Nephron progenitor cell (in vitro differentiated cells): ENCODE measurements at regions not wholly inside any gene's neighbourhood (a gene's known extent, or its start where the extent isn't known, plus 50 kb on each side); places are given as distances from the start of the nearest gene placed in this dataset.
"Not testable (repeated sequence)": the region's sequence is repeated elsewhere in the genome, so short reads cannot be mapped to it uniquely, and the experiment has no call there.

ENCODE experiments used
- DNase-seq: peaks from one replicate; pipeline ENCODE4 v3.0.0; 2021
- H3K27ac Mint-ChIP-seq: 2 replicates; pipeline ENCODE4 v1.8.0; 2021; ENCODE audit warnings: mild to moderate bottlenecking, moderate library complexity, mixed read lengths
- H3K27me3 Mint-ChIP-seq: 2 replicates; pipeline ENCODE4 v1.8.0; 2021; ENCODE audit warnings: mild to moderate bottlenecking, low read depth, mixed read lengths; ENCODE audit not compliant: poor library complexity
- H3K36me3 Mint-ChIP-seq: 2 replicates; pipeline ENCODE4 v1.8.0; 2021; ENCODE audit warnings: low read depth, mixed read lengths
- H3K4me1 Mint-ChIP-seq: 2 replicates; pipeline ENCODE4 v1.8.0; 2021; ENCODE audit warnings: mixed read lengths
- H3K4me3 Mint-ChIP-seq: 2 replicates; pipeline ENCODE4 v1.8.0; 2021; ENCODE audit warnings: mild to moderate bottlenecking, moderate library complexity, mixed read lengths
- H3K9me3 Mint-ChIP-seq: 2 replicates; pipeline ENCODE4 v1.8.0; 2021; ENCODE audit warnings: mild to moderate bottlenecking, moderate library complexity, mixed read lengths
- CTCF ChIP-seq: fragments of 200-600 bp; sonication (generic); IDR thresholded peaks from 2 replicates; pipeline ENCODE4 v1.5.0; 2021; ENCODE audit warnings: antibody characterized with exemption

- H3K36me3 Mint-ChIP-seq, H3K4me3 Mint-ChIP-seq, H3K9me3 Mint-ChIP-seq, H3K27me3 Mint-ChIP-seq, H3K27ac Mint-ChIP-seq, DNase-seq: not testable (repeated sequence)
- H3K4me1 Mint-ChIP-seq: peaks cover 25% of the 10 kb centered on the region
Measured at GRCh38 chr10:46095943-46096342, 49.9 kb upstream of the MSMB start.

GRCh38 chr10:46096446-46096845 lies 50.4 kb upstream of the MSMB start:
- no peak overlapping the region for H3K27ac Mint-ChIP-seq
- peaks cover 3% of the 10 kb centered on the region for H3K27me3 Mint-ChIP-seq
- H3K4me1 Mint-ChIP-seq: peaks cover 24% of the 10 kb centered on the region
- H3K9me3 Mint-ChIP-seq: no peaks in the 10 kb centered on the region
- no peak for TF ChIP-seq CTCF
- H3K36me3 Mint-ChIP-seq: no peaks in the 10 kb centered on the region
- no peak for DNase-seq
- no peak overlapping the region for H3K4me3 Mint-ChIP-seq

GRCh38 chr10:46096909-46097575 lies 51.0 kb upstream of the MSMB start:
- no peak for DNase-seq
- TF ChIP-seq CTCF: no peak
- H3K27ac Mint-ChIP-seq: peak overlapping the region; percentile 75
- peaks cover 22% of the 10 kb centered on the region for H3K4me1 Mint-ChIP-seq
- no peak overlapping the region for H3K4me3 Mint-ChIP-seq
- no peaks in the 10 kb centered on the region for H3K36me3 Mint-ChIP-seq
- no peaks in the 10 kb centered on the region for H3K9me3 Mint-ChIP-seq
- peaks cover 3% of the 10 kb centered on the region for H3K27me3 Mint-ChIP-seq

- H3K27ac Mint-ChIP-seq: peak overlapping the region; percentile 75
- no peaks in the 10 kb centered on the region for H3K36me3 Mint-ChIP-seq
- TF ChIP-seq CTCF: no peak
- no peak overlapping the region for H3K4me3 Mint-ChIP-seq
- DNase-seq: no peak
- H3K27me3 Mint-ChIP-seq: peaks cover 9% of the 10 kb centered on the region
- H3K9me3 Mint-ChIP-seq: no peaks in the 10 kb centered on the region
- peaks cover 22% of the 10 kb centered on the region for H3K4me1 Mint-ChIP-seq
Measured at GRCh38 chr10:46097576-46098317, 51.7 kb upstream of the MSMB start.

GRCh38 chr10:46098386-46098785 lies 52.3 kb upstream of the MSMB start:
- H3K4me1 Mint-ChIP-seq: peaks cover 22% of the 10 kb centered on the region
- no peak overlapping the region for H3K4me3 Mint-ChIP-seq
- H3K36me3 Mint-ChIP-seq: no peaks in the 10 kb centered on the region
- H3K9me3 Mint-ChIP-seq: no peaks in the 10 kb centered on the region
- no peak overlapping the region for H3K27ac Mint-ChIP-seq
- TF ChIP-seq CTCF: no peak
- peaks cover 12% of the 10 kb centered on the region for H3K27me3 Mint-ChIP-seq
- no peak for DNase-seq

- not testable (repeated sequence) for DNase-seq
Measured at GRCh38 chr10:46098925-46099324, 52.9 kb upstream of the MSMB start.

More at GRCh38 chr10:46098925-46099324, 52.9 kb upstream of the MSMB start:
- not testable (repeated sequence) for H3K27ac Mint-ChIP-seq, H3K36me3 Mint-ChIP-seq, H3K9me3 Mint-ChIP-seq, H3K4me3 Mint-ChIP-seq
- Mint-ChIP-seq H3K4me1 (peaks cover 22% of the 10 kb centered on the region), H3K27me3 (peaks cover 16% of the 10 kb centered on the region)
